IMR-90 (cell line): ENCODE measurements at regions not wholly inside any gene's neighbourhood (a gene's known extent, or its start where the extent isn't known, plus 50 kb on each side); places are given as distances from the start of the nearest gene placed in this dataset.

Source experiments
- ATAC-seq: fragments of 200-7000 bp; cut with Tn5 transposase; 2 replicates; pipeline ENCODE4 v1.9.1; 2020; ENCODE audit warnings: low read depth, mild to moderate bottlenecking, moderate library complexity
- BruUV-seq: library from RNA; stranded (reverse); fragments of 400-500 nt; replicated peaks from 2 replicates; lab custom pipeline; 2021; lab: Mats Ljungman, UMichigan
- CTCF ChIA-PET: fragments of 300-600 bp; formaldehyde crosslinking; extraction: SDS; loops from one replicate; lab custom pipeline; 2021; ENCODE audit warnings: antibody characterized with exemption; lab: Yijun Ruan, JAX
- POLR2A ChIA-PET: fragments of 300-600 bp; sonication (Branson Sonifier 250); formaldehyde crosslinking; loops from one replicate; lab custom pipeline; 2022; ENCODE audit warnings: antibody characterized with exemption; ENCODE audit not compliant: unreplicated experiment; lab: Charles Lee
- DNase-seq: peaks from one replicate; pipeline ENCODE4 v3.0.0; 2013
- H2AFZ ChIP-seq: replicated peaks from 2 replicates; pipeline ENCODE3; 2013; ENCODE audit warnings: low read length, mild to moderate bottlenecking; ENCODE audit not compliant: poor library complexity
- H2AK5ac ChIP-seq: 2 replicates; pipeline ENCODE4 v1.6.1; 2013; ENCODE audit warnings: low read depth, low read length, inconsistent platforms
- H2AK9ac ChIP-seq: replicated peaks from 2 replicates; pipeline ENCODE3; 2013; ENCODE audit warnings: mild to moderate bottlenecking, low read depth, low read length, moderate library complexity; ENCODE audit not compliant: poor library complexity
- H2BK120ac ChIP-seq: 2 replicates; pipeline ENCODE4 v1.6.1; 2013; ENCODE audit warnings: low read depth, low read length, inconsistent platforms
- H2BK15ac ChIP-seq: 3 replicates; pipeline ENCODE4 v1.6.1; 2013; ENCODE audit warnings: low read depth, low read length, inconsistent platforms
- H2BK20ac ChIP-seq: 2 replicates; pipeline ENCODE4 v1.6.1; 2013; ENCODE audit warnings: low read depth, mild to moderate bottlenecking, inconsistent platforms, low read length, moderate library complexity
- H2BK5ac ChIP-seq: 2 replicates; pipeline ENCODE4 v1.6.1; 2013; ENCODE audit warnings: mild to moderate bottlenecking, low read depth, low read length, inconsistent platforms; ENCODE audit not compliant: poor library complexity, severe bottlenecking
- H3K14ac ChIP-seq: replicated peaks from 2 replicates; pipeline ENCODE4 v1.6.1; 2013; ENCODE audit warnings: low read depth, low read length, inconsistent platforms
- H3K18ac ChIP-seq: 2 replicates; pipeline ENCODE4 v1.6.1; 2013; ENCODE audit warnings: low read depth, low read length, control low read depth
- H3K23ac ChIP-seq: 2 replicates; pipeline ENCODE4 v1.6.1; 2013; ENCODE audit warnings: low read depth, low read length, inconsistent platforms
- H3K27ac ChIP-seq: 2 replicates; pipeline ENCODE4 v1.5.1; 2013; ENCODE audit warnings: mild to moderate bottlenecking, control low read depth, low read length; ENCODE audit not compliant: insufficient read depth
- H3K27me3 ChIP-seq: 2 replicates; pipeline ENCODE4 v1.6.1; 2013; ENCODE audit warnings: low read length; ENCODE audit not compliant: control insufficient read depth, insufficient read depth
- H3K36me3 ChIP-seq: 2 replicates; pipeline ENCODE4 v1.6.1; 2013; ENCODE audit warnings: low read length, mixed read lengths; ENCODE audit not compliant: control insufficient read depth, insufficient read depth
- H3K4ac ChIP-seq: 2 replicates; pipeline ENCODE4 v1.6.1; 2013; ENCODE audit warnings: low read depth, low read length, inconsistent platforms
- H3K4me1 ChIP-seq: 2 replicates; pipeline ENCODE4 v1.6.1; 2013; ENCODE audit warnings: low read length, mixed read lengths; ENCODE audit not compliant: control insufficient read depth, insufficient read depth
- H3K4me2 ChIP-seq: 2 replicates; pipeline ENCODE4 v1.6.1; 2013; ENCODE audit warnings: low read depth, mild to moderate bottlenecking, control low read depth, low read length, moderate library complexity
- H3K4me3 ChIP-seq: 2 replicates; pipeline ENCODE4 v1.5.1; 2013; ENCODE audit warnings: low read depth, mild to moderate bottlenecking, control low read depth, low read length, moderate library complexity; ENCODE audit not compliant: insufficient read depth
- H3K56ac ChIP-seq: 2 replicates; pipeline ENCODE4 v1.6.1; 2013; ENCODE audit warnings: low read length, inconsistent platforms; ENCODE audit not compliant: insufficient read depth; ENCODE audit errors: extremely low read depth
- H3K79me1 ChIP-seq, 2 experiments: 2 replicates each; pipeline ENCODE4 v1.6.1; 2013; ENCODE audit warnings: low read length in 2 of 2, inconsistent platforms in 1 of 2, low read depth in 1 of 2
- H3K9ac ChIP-seq: 2 replicates; pipeline ENCODE4 v1.6.1; 2013; ENCODE audit warnings: low read depth, low read length, control low read depth
- H3K9me1 ChIP-seq: 2 replicates; pipeline ENCODE4 v1.6.1; 2013; ENCODE audit warnings: low read length, inconsistent platforms; ENCODE audit not compliant: insufficient read depth
- H3K9me3 ChIP-seq: 2 replicates; pipeline ENCODE4 v1.6.1; 2013; ENCODE audit warnings: low read length; ENCODE audit not compliant: control insufficient read depth, insufficient read depth
- H4K20me1 ChIP-seq: 2 replicates; pipeline ENCODE4 v1.6.1; 2013; ENCODE audit warnings: low read length, inconsistent platforms; ENCODE audit not compliant: insufficient read depth
- H4K5ac ChIP-seq: 2 replicates; pipeline ENCODE4 v1.6.1; 2013; ENCODE audit warnings: mild to moderate bottlenecking, low read depth, low read length, control low read depth
- H4K8ac ChIP-seq, 2 experiments: 2 replicates each; pipeline ENCODE4 v1.6.1; 2013; ENCODE audit warnings: low read depth in 2 of 2, low read length in 2 of 2, control low read depth in 1 of 2, inconsistent platforms in 1 of 2
- H4K91ac ChIP-seq: 2 replicates; pipeline ENCODE4 v1.6.1; 2013; ENCODE audit warnings: low read depth, low read length, inconsistent platforms; ENCODE audit not compliant: insufficient read depth
- BHLHE40 ChIP-seq: fragments of 150-350 bp; IDR thresholded peaks from 2 replicates; pipeline ENCODE4 v1.6.1; 2016; ENCODE audit warnings: mild to moderate bottlenecking, low read depth, low read length
- ELK1 ChIP-seq: fragments of 150-350 bp; IDR thresholded peaks from 2 replicates; pipeline ENCODE4 v1.6.1; 2016; ENCODE audit warnings: low read depth, mild to moderate bottlenecking, low read length, moderate library complexity, borderline replicate concordance
- FOS ChIP-seq: fragments of 150-350 bp; IDR thresholded peaks from 2 replicates; pipeline ENCODE4 v1.6.1; 2016; ENCODE audit warnings: low read depth, low read length
- MAFK ChIP-seq: IDR thresholded peaks from 2 replicates; pipeline ENCODE4 v1.6.1; 2012; ENCODE audit warnings: low read depth, low read length, improper control_type of control experiment
- NFE2L2 ChIP-seq: fragments of 150-350 bp; IDR thresholded peaks from 2 replicates; pipeline ENCODE4 v1.6.1; 2016; ENCODE audit warnings: low read depth, mild to moderate bottlenecking, low read length
- RAD21 ChIP-seq: IDR thresholded peaks from 2 replicates; pipeline ENCODE4 v1.6.1; 2012; ENCODE audit warnings: low read length, improper control_type of control experiment
- RFX5 ChIP-seq: IDR thresholded peaks from 2 replicates; pipeline ENCODE4 v1.8.0; 2012; ENCODE audit warnings: low read depth, mild to moderate bottlenecking, low read length, moderate library complexity
- SMC3 ChIP-seq: fragments of 150-350 bp; IDR thresholded peaks from 2 replicates; pipeline ENCODE4 v1.6.1; 2016; ENCODE audit warnings: low read depth, mild to moderate bottlenecking, antibody characterized with exemption, low read length, moderate library complexity
- USF2 ChIP-seq: fragments of 150-350 bp; IDR thresholded peaks from 2 replicates; pipeline ENCODE4 v1.6.1; 2017; ENCODE audit warnings: mild to moderate bottlenecking, antibody characterized with exemption, low read length, low read depth
- WGBS, 2 experiments: methylation state at CpG; one replicate each; pipeline versions ENCODE4 v1.1.5 to v1.1.7; 2013; ENCODE audit warnings: missing lambda C conversion rate in 2 of 2; ENCODE audit not compliant: insufficient read length in 1 of 2; ENCODE audit errors: extremely low coverage in 2 of 2; 5-methylcytosine and 5-hydroxymethylcytosine counted together
- dilution Hi-C: fragments of 300-500 bp; cut with HindIII; formaldehyde crosslinking; loops from one replicate; pipeline ENCODE4 v1.14.3; 2018; ENCODE audit warnings: low sequenced_read_pairs; ENCODE audit not compliant: unreplicated experiment
- in situ Hi-C: fragments of 300-500 bp; cut with MboI; formaldehyde crosslinking; loops from 3 replicates; pipeline ENCODE4 v1.14.3; 2019; ENCODE audit warnings: low sequenced_read_pairs, inconsistent platforms, mixed read lengths
- intact Hi-C: fragments of 100-400 bp; cut with micrococcal nuclease; formaldehyde crosslinking; loops from 2 replicates; pipeline ENCODE4 v1.10.0; 2022

GRCh38 chr12:90622431-90622830 lies 332.5 kb downstream of the CCER1 start:
- Histone ChIP-seq H3K4me3 (no peak overlapping the region), H3K14ac (no peak overlapping the region; the same call in 1 of the 2 replicates), H3K4me1 (peaks cover 7% of the 10 kb centered on the region), H3K27ac (peak overlapping the region; percentile 96; the same call in 1 of the 2 replicates), H2BK20ac (peak overlapping the region; percentile 66; the same call in 1 of the 2 replicates), H3K4ac (peak overlapping the region; percentile 59), H3K23ac (peak overlapping the region; percentile 36; the same call in 1 of the 2 replicates), H2AFZ (no peak overlapping the region), H2BK120ac (peak overlapping the region; percentile 62), H3K9ac (no peak overlapping the region), H3K18ac (peak overlapping the region; percentile 94), H4K8ac (peak overlapping the region in 1 of 2 experiments; percentile 56; a peak in 2 of 4 replicates), H4K5ac (peak overlapping the region; percentile 57), H2BK15ac (no peak overlapping the region), H3K4me2 (peak overlapping the region; percentile 38; the same call in 1 of the 2 replicates), H2AK9ac (peak overlapping the region; percentile 44), H3K27me3 (no peaks in the 10 kb centered on the region), H3K9me3 (no peaks in the 10 kb centered on the region), H2BK5ac (peak overlapping the region; percentile 89), H3K9me1 (no peaks in the 10 kb centered on the region), H3K79me1 (no peaks in the 10 kb centered on the region), H3K36me3 (no peaks in the 10 kb centered on the region), H2AK5ac (no peak overlapping the region), H4K91ac (no peak overlapping the region), H3K56ac (peak overlapping the region; percentile 68; the same call in 1 of the 2 replicates), H4K20me1 (no peaks in the 10 kb centered on the region)
- in situ Hi-C loops (no loop called here), intact Hi-C loops (loop anchor here (10.0 kb wide), 1 partner anchor 918 kb away; the partner anchor contains the start of gene ATP2B1), dilution Hi-C loops (no loop called here)
- ChIA-PET CTCF (no interaction called here), POLR2A (no interaction called here)
- WGBS, 2 experiments, result 17% methylated on average over 1 of the region's 3 CpGs; no CpG with 5 or more reads in 1 of the 2 experiments
- ATAC-seq (peak; percentile 80), DNase-seq (peak; percentile 56)
- TF ChIP-seq SMC3, result no peak
- peak; percentile 93 for TF ChIP-seq NFE2L2
- TF ChIP-seq MAFK, result 0 out of 2 replicates have a peak, but pooled peaks have one; percentile 37
- no peak for TF ChIP-seq BHLHE40
- peak; percentile 35; the same call in 1 of the 2 replicates for TF ChIP-seq FOS
- no peak for TF ChIP-seq USF2
- no peak for TF ChIP-seq RFX5
- no peak for TF ChIP-seq ELK1
- TF ChIP-seq RAD21, result no peak
- no TSS peak for BruUV-seq
